Neuronal stem cell (in vitro differentiated cells): ENCODE measurements at regions not wholly inside any gene's neighbourhood (a gene's known extent, or its start where the extent isn't known, plus 50 kb on each side); places are given as distances from the start of the nearest gene placed in this dataset.
A peak's percentile ranks its signal among the peaks of the same experiment; 100 is the strongest.
"Not testable (repeated sequence)": the region's sequence is repeated elsewhere in the genome, so short reads cannot be mapped to it uniquely, and the experiment has no call there.

Experiments
- DNase-seq: peaks from one replicate; pipeline ENCODE4 v3.0.0-alpha.2; 2013; ENCODE audit warnings: low spot score
- H2AFZ ChIP-seq: one replicate; pipeline ENCODE4 v1.6.1; 2013; ENCODE audit warnings: mild to moderate bottlenecking, low read length, inconsistent platforms
- H2AK5ac ChIP-seq: 2 replicates; pipeline ENCODE4 v1.6.1; 2013; ENCODE audit warnings: low read depth, mild to moderate bottlenecking, inconsistent platforms, low read length, moderate library complexity, mixed read lengths
- H2BK120ac ChIP-seq: 2 replicates; pipeline ENCODE4 v1.6.1; 2013; ENCODE audit warnings: low read depth, mild to moderate bottlenecking, inconsistent platforms, low read length, moderate library complexity, mixed read lengths
- H2BK12ac ChIP-seq: one replicate; pipeline ENCODE4 v1.6.1; 2013; ENCODE audit warnings: low read length, inconsistent platforms
- H2BK15ac ChIP-seq: 2 replicates; pipeline ENCODE4 v1.6.1; 2013; ENCODE audit warnings: mild to moderate bottlenecking, low read length, inconsistent platforms, mixed read lengths
- H2BK5ac ChIP-seq: one replicate; pipeline ENCODE4 v1.6.1; 2013; ENCODE audit warnings: inconsistent platforms, mild to moderate bottlenecking, low read length, moderate library complexity
- H3K14ac ChIP-seq: one replicate; pipeline ENCODE4 v1.6.1; 2013; ENCODE audit warnings: low read length, inconsistent platforms
- H3K18ac ChIP-seq: 2 replicates; pipeline ENCODE4 v1.6.1; 2013; ENCODE audit warnings: low read length, inconsistent platforms
- H3K23ac ChIP-seq: 2 replicates; pipeline ENCODE4 v1.6.1; 2013; ENCODE audit warnings: low read depth, mild to moderate bottlenecking, mixed read lengths, low read length, inconsistent platforms; ENCODE audit not compliant: poor library complexity
- H3K27ac ChIP-seq: replicated peaks from 3 replicates; pipeline ENCODE4 v1.5.1; 2013; ENCODE audit warnings: low read length, inconsistent platforms
- H3K27me3 ChIP-seq, 3 experiments: 2 replicates each; pipeline ENCODE4 v1.6.1; 2013; ENCODE audit warnings: low read length in 3 of 3, mild to moderate bottlenecking in 2 of 3, inconsistent platforms in 1 of 3, low read depth in 1 of 3, mixed read lengths in 1 of 3, moderate library complexity in 1 of 3; ENCODE audit not compliant: control insufficient read depth in 3 of 3, insufficient read depth in 3 of 3
- H3K36me3 ChIP-seq, 2 donors: replicated peaks in 1 of 2; 2 replicates each; pipeline ENCODE4 v1.6.1; 2013; ENCODE audit warnings: low read length in 2 of 2; ENCODE audit not compliant: control insufficient read depth in 2 of 2, insufficient read depth in 2 of 2
- H3K4ac ChIP-seq: 2 replicates; pipeline ENCODE4 v1.6.1; 2013; ENCODE audit warnings: inconsistent platforms, mild to moderate bottlenecking, low read length, moderate library complexity
- H3K4me1 ChIP-seq, 2 donors: 1 replicate in 1 of 2; 2 replicates in 1 of 2; pipeline ENCODE4 v1.6.1; 2013; ENCODE audit warnings: low read length in 2 of 2, low read depth in 1 of 2; ENCODE audit not compliant: control insufficient read depth in 2 of 2, insufficient read depth in 1 of 2
- H3K4me2 ChIP-seq: one replicate; pipeline ENCODE4 v1.6.1; 2013; ENCODE audit warnings: mild to moderate bottlenecking, low read length, inconsistent platforms; ENCODE audit not compliant: insufficient read depth, poor library complexity, severe bottlenecking
- H3K4me3 ChIP-seq, 2 donors: 2 replicates each; pipeline ENCODE4 v1.5.1; 2013; ENCODE audit warnings: low read length in 2 of 2, mild to moderate bottlenecking in 2 of 2, inconsistent platforms in 1 of 2, moderate library complexity in 1 of 2
- H3K79me1 ChIP-seq: one replicate; pipeline ENCODE4 v1.6.1; 2013; ENCODE audit warnings: low read depth, mild to moderate bottlenecking, inconsistent platforms, low read length, moderate library complexity
- H3K9ac ChIP-seq: one replicate; pipeline ENCODE4 v1.6.1; 2013; ENCODE audit warnings: mild to moderate bottlenecking, low read depth, low read length, inconsistent platforms; ENCODE audit not compliant: poor library complexity
- H3K9me3 ChIP-seq, 2 donors: replicated peaks in 1 of 2; 2 replicates each; pipeline versions ENCODE3 to v1.6.1; 2013; ENCODE audit warnings: low read length in 2 of 2, mild to moderate bottlenecking in 2 of 2, inconsistent platforms in 1 of 2, low read depth in 1 of 2, mixed read lengths in 1 of 2, moderate library complexity in 1 of 2; ENCODE audit not compliant: control insufficient read depth in 2 of 2, insufficient read depth in 1 of 2
- H4K8ac ChIP-seq: one replicate; pipeline ENCODE4 v1.6.1; 2013; ENCODE audit warnings: low read depth, mild to moderate bottlenecking, inconsistent platforms, low read length, moderate library complexity
- H4K91ac ChIP-seq: one replicate; pipeline ENCODE4 v1.6.1; 2013; ENCODE audit warnings: low read length, low read depth, mild to moderate bottlenecking, inconsistent platforms; ENCODE audit not compliant: poor library complexity
- WGBS, 2 donors: extraction: QIAGEN DNeasy Blood & Tissue Kit; methylation state at CpG; one replicate each; pipeline ENCODE4 v1.1.7; 2013; ENCODE audit warnings: missing lambda C conversion rate in 2 of 2, mixed read lengths in 1 of 2; ENCODE audit not compliant: insufficient read length in 2 of 2, insufficient replicate concordance in 1 of 2; ENCODE audit errors: extremely low coverage in 2 of 2; 5-methylcytosine and 5-hydroxymethylcytosine counted together

DNA sequence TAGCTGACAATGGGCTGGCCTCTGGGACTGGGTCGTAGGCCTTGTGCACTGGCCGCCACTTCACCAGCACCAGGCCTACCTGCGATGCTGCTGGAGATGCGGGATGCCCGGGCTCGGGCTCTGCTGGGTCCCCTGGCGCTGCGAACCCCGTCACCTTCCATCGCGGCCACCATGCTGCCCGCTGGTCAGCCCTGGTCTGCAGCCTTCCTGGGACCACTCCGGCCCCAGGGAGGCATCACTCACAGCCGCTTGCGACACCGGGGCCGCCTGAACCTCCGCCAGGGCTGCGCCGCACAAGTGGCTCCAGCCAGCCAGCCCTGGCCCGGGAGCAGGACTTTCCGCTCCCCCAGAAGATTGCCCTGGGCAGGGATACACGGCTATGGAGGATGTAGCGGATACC, 78.1 kb upstream of the ZNF337 start:
- peak overlapping the region; percentile 38 for H3K14ac ChIP-seq
- not testable (repeated sequence) for H4K8ac ChIP-seq, H3K79me1 ChIP-seq, H2AK5ac ChIP-seq, H2AFZ ChIP-seq, H3K18ac ChIP-seq, H3K36me3 ChIP-seq, H2BK120ac ChIP-seq, H2BK5ac ChIP-seq, H3K9me3 ChIP-seq, H3K27ac ChIP-seq, H3K4me1 ChIP-seq, H2BK12ac ChIP-seq, H3K9ac ChIP-seq, DNase-seq, H3K23ac ChIP-seq, H3K4me3 ChIP-seq, H3K4ac ChIP-seq, H3K4me2 ChIP-seq, H3K27me3 ChIP-seq, H4K91ac ChIP-seq, H2BK15ac ChIP-seq
- no CpG with 5 or more reads among the region's 24 CpGs for WGBS, 2 donors

- not testable (repeated sequence) for H2BK120ac ChIP-seq
These were observed 77.5 kb upstream of the ZNF337 start for GRCh38 chr20:25774203-25774602.

DNA sequence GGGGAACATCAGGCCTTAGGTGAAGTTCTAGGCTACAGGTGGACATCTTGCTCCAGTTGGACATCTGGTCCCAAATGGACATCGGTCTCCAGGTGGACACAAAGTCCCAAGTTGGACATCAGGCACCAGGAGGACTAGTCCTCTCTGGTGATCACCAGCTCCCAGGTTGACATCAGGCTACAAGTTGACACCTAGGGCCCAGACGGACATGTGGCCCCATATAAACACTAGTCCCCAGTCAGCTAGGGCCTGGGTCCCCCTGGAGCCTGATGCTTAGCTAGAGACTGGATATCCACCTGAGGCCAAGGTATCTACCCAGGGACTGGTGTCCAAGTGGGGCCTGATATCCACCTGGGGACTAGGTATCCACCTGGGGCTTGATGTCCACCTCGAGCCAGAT, 75.8 kb upstream of the ZNF337 start:
- H3K27ac ChIP-seq, H3K79me1 ChIP-seq, H2BK15ac ChIP-seq, H2AFZ ChIP-seq, H2BK120ac ChIP-seq, H4K8ac ChIP-seq, DNase-seq, H3K27me3 ChIP-seq, H3K9ac ChIP-seq, H3K14ac ChIP-seq, H3K9me3 ChIP-seq, H3K4me2 ChIP-seq, H3K4me1 ChIP-seq, H3K23ac ChIP-seq, H3K36me3 ChIP-seq, H2AK5ac ChIP-seq, H2BK12ac ChIP-seq, H2BK5ac ChIP-seq, H3K4me3 ChIP-seq, H3K4ac ChIP-seq, H4K91ac ChIP-seq, H3K18ac ChIP-seq: not testable (repeated sequence)
- WGBS, 2 donors, result no CpG with 5 or more reads among the region's 3 CpGs

More at GRCh38 chr20:25774203-25774602, 77.5 kb upstream of the ZNF337 start:
- H3K9ac ChIP-seq, H3K14ac ChIP-seq, H2AFZ ChIP-seq, H2BK5ac ChIP-seq, H3K36me3 ChIP-seq, DNase-seq, H3K27me3 ChIP-seq, H3K4ac ChIP-seq, H2BK12ac ChIP-seq, H3K79me1 ChIP-seq, H3K9me3 ChIP-seq, H3K4me2 ChIP-seq, H3K23ac ChIP-seq, H3K4me1 ChIP-seq, H4K8ac ChIP-seq, H3K4me3 ChIP-seq, H2AK5ac ChIP-seq, H3K27ac ChIP-seq, H4K91ac ChIP-seq, H2BK15ac ChIP-seq: not testable (repeated sequence)
- WGBS, 2 donors, result no CpG with 5 or more reads among the region's 18 CpGs
- H3K18ac ChIP-seq, result peak overlapping the region; percentile 38

- H3K4ac ChIP-seq, H3K18ac ChIP-seq, H3K27me3 ChIP-seq, H2BK15ac ChIP-seq, H2AFZ ChIP-seq, DNase-seq, H2BK12ac ChIP-seq, H3K36me3 ChIP-seq, H3K23ac ChIP-seq, H3K4me1 ChIP-seq, H3K4me3 ChIP-seq, H4K8ac ChIP-seq, H2BK120ac ChIP-seq, H3K9ac ChIP-seq, H3K79me1 ChIP-seq, H3K9me3 ChIP-seq, H3K14ac ChIP-seq, H4K91ac ChIP-seq, H2BK5ac ChIP-seq, H3K4me2 ChIP-seq, H2AK5ac ChIP-seq, H3K27ac ChIP-seq: not testable (repeated sequence)
- WGBS, 2 donors, result no CpG with 5 or more reads among the region's 1 CpG
These were observed 75.2 kb upstream of the ZNF337 start for GRCh38 chr20:25771818-25772217.
